ENCODE measurements at regions not wholly inside any gene's neighbourhood (a gene's known extent, or its start where the extent isn't known, plus 50 kb on each side); places are given as distances from the start of the nearest gene placed in this dataset.

GRCh38 chr11:86157797-86158378 is 86.7 kb upstream of the EED start:
- H3K4me3 ChIP-seq (replicated peaks in 1 of 3), result no peak overlapping the region
- H3K4me1 ChIP-seq, result peaks cover 3 to 6% of the 10 kb centered on the region in 2 donors
- H3K9me3 ChIP-seq, result no peaks in the 10 kb centered on the region
- no peaks in the 10 kb centered on the region for H3K36me3 ChIP-seq
- no peak for DNase-seq
- H3K27me3 ChIP-seq, result no peaks in the 10 kb centered on the region
- intact Hi-C loops (cut with DNase I), result no loop called here
- TF ChIP-seq POLR2A (IDR thresholded peaks at IDR 0.05) (no peak), CTCF (IDR thresholded peaks at IDR 0.05) (no peak)
- H3K27ac ChIP-seq, result no peak overlapping the region
- WGBS, 2 donors, result 72 to 84% methylated on average over 2 of the region's 2 CpGs

- no peak overlapping the region for H3K27ac ChIP-seq
- TF ChIP-seq POLR2A (IDR thresholded peaks at IDR 0.05), result no peak
- no peak for TF ChIP-seq CTCF (IDR thresholded peaks at IDR 0.05)
These were observed 87.6 kb upstream of the PICALM start for GRCh38 chr11:86156397-86156955.

GRCh38 chr11:86155200-86155844 is 86.4 kb upstream of the PICALM start:
- Histone ChIP-seq H3K4me3 (replicated peaks in 1 of 3) (no peak overlapping the region), H3K27ac (no peak overlapping the region), H3K27me3 (no peaks in the 10 kb centered on the region), H3K9me3 (no peaks in the 10 kb centered on the region), H3K4me1 (peaks cover 27% of the 10 kb centered on the region in 2 donors), H3K36me3 (no peaks in the 10 kb centered on the region)
- WGBS, 2 donors, result 97 to 99% methylated on average over 7 of the region's 7 CpGs
- DNase-seq, result no peak
- TF ChIP-seq CTCF (IDR thresholded peaks at IDR 0.05), result no peak
- TF ChIP-seq POLR2A (IDR thresholded peaks at IDR 0.05), result no peak
- intact Hi-C loops (cut with DNase I), result no loop called here

More at GRCh38 chr11:86156397-86156955, 87.6 kb upstream of the PICALM start:
- 68 to 73% methylated on average over 3 of the region's 3 CpGs for WGBS, 2 donors
- DNase-seq, result no peak
- H3K9me3 ChIP-seq, result no peaks in the 10 kb centered on the region
- no peaks in the 10 kb centered on the region for H3K27me3 ChIP-seq
- H3K4me1 ChIP-seq, result peaks cover 15 to 17% of the 10 kb centered on the region in 2 donors
- H3K36me3 ChIP-seq, result no peaks in the 10 kb centered on the region
- H3K4me3 ChIP-seq (replicated peaks in 1 of 3), result no peak overlapping the region
- intact Hi-C loops (cut with DNase I), result no loop called here

GRCh38 chr11:86153439-86153838 is 84.6 kb upstream of the PICALM start:
- H3K36me3 ChIP-seq, result no peaks in the 10 kb centered on the region
- H3K4me1 ChIP-seq, result peaks cover 31 to 33% of the 10 kb centered on the region in 2 donors
- no peaks in the 10 kb centered on the region for H3K9me3 ChIP-seq
- DNase-seq, result no peak
- 68 to 71% methylated on average over 1 of the region's 1 CpG for WGBS, 2 donors
- H3K27ac ChIP-seq, result no peak overlapping the region
- intact Hi-C loops (cut with DNase I), result no loop called here
- H3K4me3 ChIP-seq (replicated peaks in 1 of 3), result no peak overlapping the region
- H3K27me3 ChIP-seq, result no peaks in the 10 kb centered on the region
- TF ChIP-seq POLR2A (IDR thresholded peaks at IDR 0.05) (no peak), CTCF (IDR thresholded peaks at IDR 0.05) (no peak)

- no peaks in the 10 kb centered on the region for H3K9me3 ChIP-seq
- WGBS, 2 donors, result 95 to 98% methylated on average over 2 of the region's 2 CpGs
- intact Hi-C loops (cut with DNase I), result no loop called here
- no peaks in the 10 kb centered on the region for H3K27me3 ChIP-seq
- peak overlapping the region in 1 of 3 donors; percentile 82 for H3K27ac ChIP-seq
- no peaks in the 10 kb centered on the region for H3K36me3 ChIP-seq
- TF ChIP-seq POLR2A (IDR thresholded peaks at IDR 0.05) (no peak), CTCF (IDR thresholded peaks at IDR 0.05) (no peak)
- H3K4me1 ChIP-seq, result peaks cover 31 to 33% of the 10 kb centered on the region in 2 donors
- H3K4me3 ChIP-seq (replicated peaks in 1 of 3), result no peak overlapping the region
- DNase-seq, result no peak
These were observed 84.0 kb upstream of the PICALM start for GRCh38 chr11:86152901-86153300.

Measured in thyroid gland (tissue), 4 donors.